Hepatocyte (in vitro differentiated cells): ENCODE measurements at regions not wholly inside any gene's neighbourhood (a gene's known extent, or its start where the extent isn't known, plus 50 kb on each side); places are given as distances from the start of the nearest gene placed in this dataset.
A peak's percentile ranks its signal among the peaks of the same experiment; 100 is the strongest.

Source experiments
- EZH2 ChIP-seq: fragments of 200-600 bp; sonication (generic); IDR thresholded peaks from 2 replicates; pipeline ENCODE4 v1.6.1; 2016; ENCODE audit warnings: antibody characterized with exemption, mild to moderate bottlenecking, borderline replicate concordance
- TF ChIP-seq, protein P1 (sequence below): fragments of 200-600 bp; sonication (generic); IDR thresholded peaks from 2 replicates; pipeline ENCODE4 v1.5.1; 2016; ENCODE audit warnings: antibody characterized with exemption, mild to moderate bottlenecking; ENCODE audit not compliant: poor library complexity

DNA sequence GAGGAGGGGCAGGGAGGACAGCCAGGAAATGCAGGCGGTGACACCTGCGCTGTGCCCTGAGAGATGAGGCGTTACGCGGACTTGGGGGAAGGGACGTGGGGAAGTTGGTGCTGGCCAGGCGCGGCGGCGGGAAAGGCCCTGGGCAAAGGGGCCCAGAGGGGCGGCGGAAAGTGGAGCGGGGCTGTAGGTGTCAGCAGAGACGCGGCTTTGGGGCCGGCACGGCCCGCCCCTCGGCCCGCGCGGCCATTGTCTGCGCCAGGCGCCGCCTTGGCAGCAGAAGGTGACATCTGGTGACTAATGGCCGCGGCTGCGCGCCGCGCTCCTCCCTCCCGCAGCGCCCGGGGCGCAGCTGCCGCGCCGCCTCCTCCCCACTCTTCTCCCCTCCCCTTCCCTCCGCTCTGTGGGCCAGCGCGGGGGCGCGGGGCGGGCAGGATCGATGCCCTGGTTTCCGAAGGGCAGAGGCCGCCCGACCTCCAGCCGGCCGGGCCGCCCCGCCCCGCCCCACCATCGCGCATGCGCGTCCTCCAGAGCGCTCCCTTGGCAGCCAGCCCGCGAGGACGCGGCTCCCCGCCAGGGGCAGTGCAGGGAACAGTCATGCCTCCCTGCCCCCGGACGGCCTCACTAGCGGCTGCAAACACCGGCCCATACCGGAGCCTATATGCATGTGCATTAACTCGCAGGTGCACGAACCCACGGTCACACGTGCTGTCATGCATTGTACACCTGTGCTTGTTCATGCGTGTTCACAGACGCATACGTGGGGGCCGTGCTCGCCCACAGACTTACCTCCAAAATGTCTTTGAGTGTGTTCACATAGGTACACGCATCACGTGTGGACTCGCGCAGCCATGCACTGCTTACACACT lies 269.6 kb downstream of the RPS24 start:
- TF ChIP-seq, protein P1, sequence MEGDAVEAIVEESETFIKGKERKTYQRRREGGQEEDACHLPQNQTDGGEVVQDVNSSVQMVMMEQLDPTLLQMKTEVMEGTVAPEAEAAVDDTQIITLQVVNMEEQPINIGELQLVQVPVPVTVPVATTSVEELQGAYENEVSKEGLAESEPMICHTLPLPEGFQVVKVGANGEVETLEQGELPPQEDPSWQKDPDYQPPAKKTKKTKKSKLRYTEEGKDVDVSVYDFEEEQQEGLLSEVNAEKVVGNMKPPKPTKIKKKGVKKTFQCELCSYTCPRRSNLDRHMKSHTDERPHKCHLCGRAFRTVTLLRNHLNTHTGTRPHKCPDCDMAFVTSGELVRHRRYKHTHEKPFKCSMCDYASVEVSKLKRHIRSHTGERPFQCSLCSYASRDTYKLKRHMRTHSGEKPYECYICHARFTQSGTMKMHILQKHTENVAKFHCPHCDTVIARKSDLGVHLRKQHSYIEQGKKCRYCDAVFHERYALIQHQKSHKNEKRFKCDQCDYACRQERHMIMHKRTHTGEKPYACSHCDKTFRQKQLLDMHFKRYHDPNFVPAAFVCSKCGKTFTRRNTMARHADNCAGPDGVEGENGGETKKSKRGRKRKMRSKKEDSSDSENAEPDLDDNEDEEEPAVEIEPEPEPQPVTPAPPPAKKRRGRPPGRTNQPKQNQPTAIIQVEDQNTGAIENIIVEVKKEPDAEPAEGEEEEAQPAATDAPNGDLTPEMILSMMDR = peak; percentile 58
- TF ChIP-seq EZH2 = no peak
